ENCODE measurements at regions not wholly inside any gene's neighbourhood (a gene's known extent, or its start where the extent isn't known, plus 50 kb on each side); places are given as distances from the start of the nearest gene placed in this dataset.

DNA sequence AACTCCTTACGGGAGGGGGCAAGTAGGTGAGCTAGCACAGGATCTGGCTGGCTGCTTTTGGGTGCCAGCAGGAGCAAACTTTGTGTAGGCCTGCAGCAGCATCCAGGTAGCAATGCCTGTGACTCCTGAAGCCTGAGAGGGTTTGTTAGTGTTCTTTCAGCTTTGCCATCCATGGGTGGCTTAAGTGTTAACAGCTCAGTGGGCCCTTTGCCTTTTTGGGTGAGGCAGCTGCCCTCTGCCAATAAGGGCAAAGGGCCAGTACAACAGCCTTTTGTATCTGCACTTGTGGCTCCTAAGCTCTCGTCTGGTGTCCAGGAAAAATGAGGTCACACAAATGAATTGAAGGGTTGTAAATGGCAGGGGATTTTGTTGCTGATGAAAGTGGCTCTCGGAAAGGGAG lies 359.0 kb upstream of the CHRM2 start:
- no peak overlapping the region for H2BK120ac ChIP-seq (ENCODE audit: low read depth, low read length)
- no peak overlapping the region for H2BK5ac ChIP-seq (ENCODE audit: low read depth, low read length, poor library complexity, severe bottlenecking)
- no peak overlapping the region for H3K56ac ChIP-seq (ENCODE audit: extremely low read depth, insufficient read depth, low read length)
- intact Hi-C loops (cut with micrococcal nuclease), result no loop called here
- no peak overlapping the region for H2AK5ac ChIP-seq (ENCODE audit: low read depth, low read length)
- H2BK15ac ChIP-seq (ENCODE audit: low read depth, low read length), result no peak overlapping the region
- H2BK20ac ChIP-seq (ENCODE audit: low read depth, low read length), result no peak overlapping the region
- dilution Hi-C loops (cut with HindIII; ENCODE audit: low sequenced_read_pairs, unreplicated experiment), result no loop called here
- H3K23ac ChIP-seq (ENCODE audit: low read depth, low read length), result no peak overlapping the region
- WGBS, 2 experiments (ENCODE audit: extremely low coverage in 2 of 2, insufficient read length in 1 of 2), result 0% methylated on average over 1 of the region's 3 CpGs; no CpG with 5 or more reads in 1 of the 2 experiments
- DNase-seq, result no peak
- H4K5ac ChIP-seq (ENCODE audit: low read depth, low read length), result no peak overlapping the region
- H3K4me2 ChIP-seq (ENCODE audit: low read depth, low read length), result no peak overlapping the region
- H3K9me1 ChIP-seq (ENCODE audit: insufficient read depth, low read length), result no peaks in the 10 kb centered on the region
- no peak overlapping the region for H2AK9ac ChIP-seq (replicated peaks; ENCODE audit: low read depth, low read length, poor library complexity)
- H4K91ac ChIP-seq (ENCODE audit: insufficient read depth, low read depth, low read length), result no peak overlapping the region
- peak overlapping the region; percentile 33 for H2AFZ ChIP-seq (replicated peaks; ENCODE audit: low read length, poor library complexity)
- H3K4ac ChIP-seq (ENCODE audit: low read depth, low read length), result no peak overlapping the region
- no peaks in the 10 kb centered on the region for H3K4me1 ChIP-seq (ENCODE audit: control insufficient read depth, insufficient read depth, low read length)
- CTCF ChIA-PET, result interaction anchor here (0.5 kb wide), 1 partner anchor 838 kb away, joined by 3 read pairs; no protein-coding TSS in a partner anchor
- TF ChIP-seq NFE2L2 (IDR thresholded peaks at IDR 0.05; ENCODE audit: low read depth, low read length) (no peak), CHD1 (IDR thresholded peaks at IDR 0.05; ENCODE audit: low read depth, low read length) (no peak), BHLHE40 (IDR thresholded peaks at IDR 0.05; ENCODE audit: low read depth, low read length) (no peak), RAD21 (IDR thresholded peaks at IDR 0.05; ENCODE audit: low read length) (no peak), POLR2A (IDR thresholded peaks at IDR 0.05; ENCODE audit: low read depth, low read length) (no peak)
- TF ChIP-seq, protein P1, sequence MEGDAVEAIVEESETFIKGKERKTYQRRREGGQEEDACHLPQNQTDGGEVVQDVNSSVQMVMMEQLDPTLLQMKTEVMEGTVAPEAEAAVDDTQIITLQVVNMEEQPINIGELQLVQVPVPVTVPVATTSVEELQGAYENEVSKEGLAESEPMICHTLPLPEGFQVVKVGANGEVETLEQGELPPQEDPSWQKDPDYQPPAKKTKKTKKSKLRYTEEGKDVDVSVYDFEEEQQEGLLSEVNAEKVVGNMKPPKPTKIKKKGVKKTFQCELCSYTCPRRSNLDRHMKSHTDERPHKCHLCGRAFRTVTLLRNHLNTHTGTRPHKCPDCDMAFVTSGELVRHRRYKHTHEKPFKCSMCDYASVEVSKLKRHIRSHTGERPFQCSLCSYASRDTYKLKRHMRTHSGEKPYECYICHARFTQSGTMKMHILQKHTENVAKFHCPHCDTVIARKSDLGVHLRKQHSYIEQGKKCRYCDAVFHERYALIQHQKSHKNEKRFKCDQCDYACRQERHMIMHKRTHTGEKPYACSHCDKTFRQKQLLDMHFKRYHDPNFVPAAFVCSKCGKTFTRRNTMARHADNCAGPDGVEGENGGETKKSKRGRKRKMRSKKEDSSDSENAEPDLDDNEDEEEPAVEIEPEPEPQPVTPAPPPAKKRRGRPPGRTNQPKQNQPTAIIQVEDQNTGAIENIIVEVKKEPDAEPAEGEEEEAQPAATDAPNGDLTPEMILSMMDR (conservative IDR thresholded peaks at IDR 0.05; ENCODE audit: low read depth, low read length), result no peak
- H3K4me3 ChIP-seq (ENCODE audit: insufficient read depth, low read depth, low read length), result no peak overlapping the region
- BruUV-seq (replicated peaks), result no TSS peak
- no peak for ATAC-seq (ENCODE audit: low read depth)
- H3K9me3 ChIP-seq (ENCODE audit: control insufficient read depth, insufficient read depth, low read length), result no peaks in the 10 kb centered on the region
- no peak overlapping the region for H4K8ac ChIP-seq (ENCODE audit: low read depth in 2 of 2, low read length in 2 of 2)
- H3K9ac ChIP-seq (ENCODE audit: low read depth, low read length), result no peak overlapping the region
- no peaks in the 10 kb centered on the region for H3K36me3 ChIP-seq (ENCODE audit: control insufficient read depth, insufficient read depth, low read length)
- in situ Hi-C loops (cut with MboI; ENCODE audit: low sequenced_read_pairs), result no loop called here
- no peak overlapping the region for H3K27ac ChIP-seq (ENCODE audit: insufficient read depth, low read length)
- H3K18ac ChIP-seq (ENCODE audit: low read depth, low read length), result no peak overlapping the region
- no peak overlapping the region for H3K14ac ChIP-seq (replicated peaks; ENCODE audit: low read depth, low read length)
- H3K79me1 ChIP-seq (ENCODE audit: low read depth in 1 of 2, low read length in 2 of 2), result no peaks in the 10 kb centered on the region
- POLR2A ChIA-PET (ENCODE audit: unreplicated experiment), result no interaction called here
- no peaks in the 10 kb centered on the region for H4K20me1 ChIP-seq (ENCODE audit: insufficient read depth, low read length)
- H3K27me3 ChIP-seq (ENCODE audit: control insufficient read depth, insufficient read depth, low read length), result no peaks in the 10 kb centered on the region; the same call in 1 of the 2 replicates
